ENCODE measurements at regions not wholly inside any gene's neighbourhood (a gene's known extent, or its start where the extent isn't known, plus 50 kb on each side); places are given as distances from the start of the nearest gene placed in this dataset.
A peak's percentile ranks its signal among the peaks of the same experiment; 100 is the strongest.

GRCh38 chrX:49773993-49774392 lies 55.1 kb upstream of the PAGE4 start:
- no peak for DNase-seq (ENCODE audit: low spot score)

GRCh38 chrX:49767236-49767635 lies 61.9 kb upstream of the PAGE4 start:
- DNase-seq (ENCODE audit: low spot score), result no peak

GRCh38 chrX:49762175-49762720 lies 66.5 kb upstream of the PAGE1 start:
- DNase-seq (ENCODE audit: low spot score), result no peak

- no peak for DNase-seq (ENCODE audit: low spot score)
Observed at GRCh38 chrX:49761481-49761880, 65.7 kb upstream of the PAGE1 start.

- no peak for DNase-seq (ENCODE audit: low spot score)
Observed at GRCh38 chrX:49760290-49760890, 64.6 kb upstream of the PAGE1 start.

DNA sequence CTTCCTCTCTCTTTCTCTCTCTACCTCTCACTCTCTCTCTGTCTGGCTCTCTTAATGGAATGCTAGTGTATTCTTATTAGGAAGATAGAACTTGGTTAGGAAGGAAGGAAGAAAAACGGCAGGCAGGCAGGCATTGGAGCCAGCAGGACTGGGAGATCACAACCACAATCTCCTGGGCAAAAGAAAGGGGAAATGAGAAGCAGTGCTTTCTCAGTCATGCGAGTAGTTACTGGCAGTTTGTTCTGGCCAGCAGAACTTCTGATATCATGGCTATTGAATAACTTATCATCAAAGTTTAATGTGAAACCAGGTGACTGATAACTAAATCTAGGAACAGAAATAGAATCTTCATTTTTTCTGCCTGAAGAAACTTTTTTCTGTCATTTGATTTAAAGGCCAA lies 60.9 kb upstream of the PAGE1 start:
- no peak for DNase-seq (ENCODE audit: low spot score)

DNA sequence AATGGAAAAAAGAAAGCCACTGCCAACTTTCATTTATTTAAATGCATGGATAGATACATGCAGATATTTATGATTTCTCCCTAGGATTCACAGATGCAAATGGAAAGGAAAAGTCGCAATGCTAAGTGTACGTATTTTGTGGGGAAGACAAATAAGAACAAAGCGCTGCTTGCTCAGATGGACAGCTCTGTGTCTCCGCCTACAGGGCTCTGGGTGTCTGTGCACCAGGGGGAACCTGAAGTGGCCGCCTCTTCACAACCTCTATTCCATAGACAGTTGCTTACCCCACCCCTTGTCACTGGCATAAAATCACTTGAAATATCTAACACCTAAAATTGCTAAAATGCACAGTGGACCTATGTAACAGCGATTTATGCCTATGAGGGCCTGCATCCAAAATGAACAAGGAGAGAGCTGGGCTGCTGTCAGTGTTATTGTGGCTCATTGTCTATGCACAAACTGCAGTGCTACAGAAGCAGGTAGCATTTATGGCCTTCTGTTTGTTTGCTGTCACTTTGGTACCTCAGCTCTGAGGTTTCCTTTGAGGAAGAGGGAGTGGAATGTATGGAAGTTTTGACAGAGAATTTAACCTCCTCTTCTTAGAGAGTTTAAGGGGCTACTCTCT lies 58.6 kb upstream of the PAGE1 start:
- DNase-seq (ENCODE audit: low spot score), result peak; percentile 12

DNA sequence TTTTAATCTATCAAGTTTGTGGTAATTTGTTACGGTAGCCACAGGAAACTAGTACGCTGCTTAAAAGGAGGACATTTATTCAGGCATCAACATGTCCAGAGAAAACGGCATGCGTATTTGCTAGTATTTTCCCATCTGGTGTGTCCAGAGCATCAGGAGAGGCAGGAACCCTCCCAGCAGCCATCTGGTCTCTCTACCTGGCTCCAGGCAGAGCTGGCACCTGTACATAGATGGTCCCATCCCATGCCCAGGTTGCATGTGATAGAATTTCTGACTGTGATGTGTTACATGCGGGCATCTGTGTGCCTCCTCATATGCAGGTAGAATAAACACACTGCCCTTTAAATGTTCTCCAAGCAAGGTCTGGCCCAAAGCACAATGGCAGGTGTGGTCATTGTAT lies 57.9 kb upstream of the PAGE1 start:
- no peak for DNase-seq (ENCODE audit: low spot score)

DNA sequence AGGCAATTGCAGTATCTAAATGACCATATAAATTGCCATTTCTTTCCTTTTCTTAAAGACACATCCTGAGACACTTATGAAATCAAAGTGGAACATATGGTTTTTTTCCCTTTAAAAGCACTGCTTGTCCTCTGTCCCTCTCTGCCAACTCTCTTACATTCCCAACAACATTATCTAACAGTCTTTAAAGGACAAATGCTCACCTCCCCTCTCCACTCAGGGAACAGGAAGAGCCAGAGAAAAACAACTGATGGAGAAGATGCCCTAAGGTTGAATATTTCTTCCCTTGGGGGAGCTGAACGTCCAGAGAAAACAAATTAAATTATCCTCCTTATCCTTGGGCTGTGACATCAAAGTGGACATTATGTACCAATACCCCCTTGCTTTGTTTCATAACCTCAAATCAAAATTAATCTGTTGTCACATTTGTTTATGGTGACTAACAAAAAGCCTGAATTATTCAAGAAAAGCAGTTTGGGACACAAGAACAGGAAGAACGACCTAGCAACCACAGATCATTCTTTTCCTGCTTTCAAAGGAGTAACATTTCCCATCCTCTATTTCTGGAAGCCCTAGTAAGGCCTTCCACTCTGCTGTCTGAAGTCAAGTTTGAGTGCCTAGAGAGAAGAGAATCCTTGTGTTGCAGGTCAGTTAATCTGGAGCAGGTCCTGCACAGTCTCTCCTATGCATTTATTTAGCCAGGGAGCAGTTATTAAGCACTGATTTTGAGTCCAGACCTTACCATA lies 52.6 kb upstream of the PAGE1 start:
- no peak for DNase-seq (ENCODE audit: low spot score)

DNA sequence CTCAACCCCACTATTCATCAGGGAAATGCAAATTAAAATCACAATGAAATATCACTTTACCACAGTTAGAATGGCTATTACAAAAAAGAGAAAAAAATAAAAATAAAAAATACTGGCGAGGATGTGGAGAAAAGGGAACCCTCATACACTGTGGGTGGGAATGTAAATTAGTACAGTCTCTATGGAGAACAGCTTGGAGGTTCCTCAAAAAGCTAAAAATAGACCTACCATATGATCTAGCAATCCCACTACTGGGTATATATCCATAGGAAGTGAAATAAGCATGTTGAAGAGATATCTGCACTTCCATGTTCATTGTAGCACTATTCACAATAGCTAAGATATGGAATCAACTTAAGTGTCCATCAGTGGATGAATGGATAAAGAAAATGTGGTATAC lies 50.5 kb upstream of the PAGE1 start:
- no peak for DNase-seq (ENCODE audit: low spot score)
